CD14-positive monocyte (primary cell): ENCODE measurements at regions not wholly inside any gene's neighbourhood (a gene's known extent, or its start where the extent isn't known, plus 50 kb on each side); places are given as distances from the start of the nearest gene placed in this dataset.

Experiments
- DNase-seq, 3 donors: peaks; one replicate each; pipeline ENCODE4 v3.0.0-alpha.2; 2011 to 2022
- H2AFZ ChIP-seq: 2 replicates; pipeline ENCODE4 v1.6.0; 2012; ENCODE audit warnings: mild to moderate bottlenecking, low read depth, low read length, inconsistent platforms; ENCODE audit not compliant: insufficient read depth, poor library complexity, severe bottlenecking
- H3K27ac ChIP-seq, 2 donors: 1 replicate in 1 of 2; 2 replicates in 1 of 2; pipeline ENCODE4 v1.5.1; 2012 to 2013; ENCODE audit warnings: low read length in 2 of 2, control low read depth in 1 of 2, inconsistent platforms in 1 of 2, low read depth in 1 of 2, mild to moderate bottlenecking in 1 of 2
- H3K27me3 ChIP-seq, 2 donors: one replicate each; pipeline versions ENCODE4 v1.6.0 to v1.6.1; 2011 to 2013; ENCODE audit warnings: low read length in 2 of 2; ENCODE audit not compliant: control insufficient read depth in 2 of 2, insufficient read depth in 2 of 2
- H3K36me3 ChIP-seq, 2 donors: replicated peaks in 1 of 2; 1 replicate in 1 of 2; 2 replicates in 1 of 2; pipeline versions ENCODE4 v1.5.1 to v1.6.1; 2012 to 2013; ENCODE audit warnings: low read length in 2 of 2, control low read depth in 1 of 2, inconsistent platforms in 1 of 2, mild to moderate bottlenecking in 1 of 2; ENCODE audit not compliant: insufficient read depth in 2 of 2, control insufficient read depth in 1 of 2
- H3K4me1 ChIP-seq, 2 donors: 1 replicate in 1 of 2; 2 replicates in 1 of 2; pipeline versions ENCODE4 v1.5.1 to v1.6.1; 2012 to 2013; ENCODE audit warnings: low read length in 2 of 2, control low read depth in 1 of 2, inconsistent platforms in 1 of 2, mild to moderate bottlenecking in 1 of 2, moderate library complexity in 1 of 2; ENCODE audit not compliant: insufficient read depth in 2 of 2, control insufficient read depth in 1 of 2
- H3K4me2 ChIP-seq: replicated peaks from 2 replicates; pipeline ENCODE3; 2012; ENCODE audit warnings: low read length, moderate library complexity, mild to moderate bottlenecking; ENCODE audit not compliant: poor library complexity, severe bottlenecking; ENCODE audit errors: extremely low read depth
- H3K4me3 ChIP-seq, 3 experiments: fragments of 200-600 bp in 1 of 3; sonication (generic) in 1 of 3; replicated peaks in 1 of 3; 1 replicate in 2 of 3; 2 replicates in 1 of 3; pipeline ENCODE4 v1.5.1; 2011 to 2013; ENCODE audit warnings: low read length in 3 of 3, mild to moderate bottlenecking in 3 of 3, control low read depth in 2 of 3, low read depth in 2 of 3, inconsistent platforms in 1 of 3, moderate library complexity in 1 of 3
- H3K79me2 ChIP-seq: 2 replicates; pipeline ENCODE4 v1.6.0; 2012; ENCODE audit warnings: mild to moderate bottlenecking, control low read depth, inconsistent platforms, low read length, moderate library complexity; ENCODE audit not compliant: insufficient read depth
- H3K9ac ChIP-seq: 2 replicates; pipeline ENCODE4 v1.6.0; 2017; ENCODE audit warnings: low read length, mild to moderate bottlenecking; ENCODE audit not compliant: insufficient read depth, poor library complexity, severe bottlenecking
- H3K9me3 ChIP-seq, 2 donors: replicated peaks in 1 of 2; 1 replicate in 1 of 2; 2 replicates in 1 of 2; pipeline versions ENCODE4 v1.5.1 to v1.6.1; 2012 to 2013; ENCODE audit warnings: low read length in 2 of 2, control low read depth in 1 of 2; ENCODE audit not compliant: control insufficient read depth in 1 of 2, insufficient read depth in 1 of 2
- H4K20me1 ChIP-seq: 2 replicates; pipeline ENCODE4 v1.6.0; 2012; ENCODE audit warnings: mild to moderate bottlenecking, low read length, control low read depth, moderate library complexity; ENCODE audit not compliant: insufficient read depth
- H3K27ac Mint-ChIP-seq, 7 donors: one replicate each; pipeline ENCODE4 v1.8.0; 2020; ENCODE audit warnings: mild to moderate bottlenecking in 7 of 7, mixed read lengths in 7 of 7, moderate library complexity in 6 of 7, inconsistent platforms in 2 of 7
- H3K27me3 Mint-ChIP-seq, 3 donors: one replicate each; pipeline ENCODE4 v1.8.0; 2021 to 2022; ENCODE audit warnings: low read depth in 3 of 3, mild to moderate bottlenecking in 3 of 3, mixed read lengths in 3 of 3, moderate library complexity in 3 of 3, inconsistent platforms in 1 of 3
- H3K36me3 Mint-ChIP-seq, 2 donors: one replicate each; pipeline ENCODE4 v1.8.0; 2020; ENCODE audit warnings: mixed read lengths in 2 of 2, inconsistent platforms in 1 of 2, mild to moderate bottlenecking in 1 of 2
- H3K4me1 Mint-ChIP-seq: one replicate; pipeline ENCODE4 v1.8.0; 2020; ENCODE audit warnings: mild to moderate bottlenecking, mixed read lengths
- H3K4me3 Mint-ChIP-seq, 2 donors: one replicate each; pipeline ENCODE4 v1.8.0; 2020; ENCODE audit warnings: mild to moderate bottlenecking in 2 of 2, mixed read lengths in 2 of 2, moderate library complexity in 1 of 2
- H3K9me3 Mint-ChIP-seq, 7 donors: one replicate each; pipeline ENCODE4 v1.8.0; 2020 to 2022; ENCODE audit warnings: mixed read lengths in 7 of 7, mild to moderate bottlenecking in 6 of 7, moderate library complexity in 6 of 7, inconsistent platforms in 2 of 7
- WGBS: methylation state at CpG from one replicate; pipeline ENCODE4 v1.1.5; 2013; ENCODE audit warnings: missing lambda C conversion rate; ENCODE audit not compliant: insufficient coverage; 5-methylcytosine and 5-hydroxymethylcytosine counted together
- intact Hi-C, 2 donors: fragments of 100-400 bp; cut with micrococcal nuclease; formaldehyde crosslinking; loops; one replicate each; pipeline versions ENCODE4 v1.15.0 to v1.15.1; 2023
- TF ChIP-seq, protein P1 (sequence below): fragments of 200-600 bp; IDR thresholded peaks from one replicate; pipeline ENCODE4 v1.8.0; 2022; ENCODE audit warnings: antibody characterized with exemption, mild to moderate bottlenecking

DNA sequence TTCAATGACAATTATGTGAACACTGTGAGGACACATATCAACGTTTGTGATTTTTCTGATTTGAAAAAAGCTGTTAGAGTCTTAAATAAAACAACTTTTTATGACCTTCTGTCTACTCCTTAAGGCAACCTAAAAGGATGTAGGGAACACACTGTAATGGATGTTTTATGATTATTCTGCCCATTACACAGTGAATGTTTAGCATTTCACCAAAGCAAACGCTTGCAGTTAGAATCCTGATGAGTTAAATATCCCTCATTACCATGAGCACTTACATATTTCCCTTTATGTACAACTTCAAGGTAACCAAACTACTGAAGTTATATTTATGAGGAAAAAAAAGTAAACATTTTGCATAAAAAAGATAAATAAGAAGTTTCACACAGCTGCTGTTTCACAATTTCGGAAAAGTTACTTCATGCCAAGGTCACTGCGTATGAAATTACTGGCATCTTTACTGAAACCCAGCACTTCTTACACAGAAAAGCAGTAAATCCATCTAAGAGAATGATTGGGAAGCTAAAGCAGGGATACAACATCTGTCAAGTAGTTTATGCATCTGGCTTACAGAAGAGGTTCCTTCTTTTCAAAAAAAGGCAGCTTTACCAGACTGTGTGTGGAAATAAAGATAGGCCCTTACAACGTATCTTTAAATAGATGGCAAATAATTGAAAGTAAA lies 733.7 kb upstream of the ATXN8OS start:
- H3K27me3 Mint-ChIP-seq: no peaks in the 10 kb centered on the region
- no peaks in the 10 kb centered on the region for H3K79me2 ChIP-seq
- H3K9ac ChIP-seq: no peak overlapping the region
- H3K27ac ChIP-seq: no peak overlapping the region
- H3K4me2 ChIP-seq: no peak overlapping the region
- no peaks in the 10 kb centered on the region for H3K27me3 ChIP-seq
- no peak overlapping the region for H3K27ac Mint-ChIP-seq
- intact Hi-C loops: no loop called here
- DNase-seq: no peak
- no peaks in the 10 kb centered on the region for H3K4me1 Mint-ChIP-seq
- H3K9me3 ChIP-seq: peaks cover 0 to 6% of the 10 kb centered on the region in 2 donors
- H3K4me3 ChIP-seq: no peak overlapping the region
- no peak overlapping the region for H3K4me3 Mint-ChIP-seq
- no peaks in the 10 kb centered on the region for H3K36me3 ChIP-seq
- H2AFZ ChIP-seq: no peak overlapping the region
- TF ChIP-seq, protein P1, sequence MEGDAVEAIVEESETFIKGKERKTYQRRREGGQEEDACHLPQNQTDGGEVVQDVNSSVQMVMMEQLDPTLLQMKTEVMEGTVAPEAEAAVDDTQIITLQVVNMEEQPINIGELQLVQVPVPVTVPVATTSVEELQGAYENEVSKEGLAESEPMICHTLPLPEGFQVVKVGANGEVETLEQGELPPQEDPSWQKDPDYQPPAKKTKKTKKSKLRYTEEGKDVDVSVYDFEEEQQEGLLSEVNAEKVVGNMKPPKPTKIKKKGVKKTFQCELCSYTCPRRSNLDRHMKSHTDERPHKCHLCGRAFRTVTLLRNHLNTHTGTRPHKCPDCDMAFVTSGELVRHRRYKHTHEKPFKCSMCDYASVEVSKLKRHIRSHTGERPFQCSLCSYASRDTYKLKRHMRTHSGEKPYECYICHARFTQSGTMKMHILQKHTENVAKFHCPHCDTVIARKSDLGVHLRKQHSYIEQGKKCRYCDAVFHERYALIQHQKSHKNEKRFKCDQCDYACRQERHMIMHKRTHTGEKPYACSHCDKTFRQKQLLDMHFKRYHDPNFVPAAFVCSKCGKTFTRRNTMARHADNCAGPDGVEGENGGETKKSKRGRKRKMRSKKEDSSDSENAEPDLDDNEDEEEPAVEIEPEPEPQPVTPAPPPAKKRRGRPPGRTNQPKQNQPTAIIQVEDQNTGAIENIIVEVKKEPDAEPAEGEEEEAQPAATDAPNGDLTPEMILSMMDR: no peak
- no peaks in the 10 kb centered on the region for H4K20me1 ChIP-seq
- no CpG with 5 or more reads among the region's 5 CpGs for WGBS
- H3K4me1 ChIP-seq: no peaks in the 10 kb centered on the region
- H3K9me3 Mint-ChIP-seq: peaks cover 0 to 5% (median 0%) of the 10 kb centered on the region in 7 donors
- H3K36me3 Mint-ChIP-seq: no peaks in the 10 kb centered on the region

DNA sequence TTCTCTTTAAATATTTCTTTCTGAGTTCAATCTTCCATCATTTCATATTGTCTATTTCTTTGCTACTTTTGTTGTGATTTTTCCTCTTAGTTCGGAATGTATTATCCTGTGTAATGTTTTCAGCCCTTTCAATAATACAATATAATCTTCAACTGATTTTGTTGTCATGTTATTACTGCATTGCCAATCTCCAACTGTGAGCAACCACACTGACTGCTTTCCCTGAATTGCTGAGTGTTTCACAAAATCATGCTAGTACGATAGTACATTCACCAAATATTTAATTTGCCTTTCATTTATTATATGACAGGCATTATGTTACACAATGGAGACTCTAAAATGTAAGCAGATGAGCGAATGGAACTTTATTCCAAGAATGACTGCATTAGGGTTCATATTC lies 744.3 kb upstream of the ATXN8OS start:
- Histone ChIP-seq H3K4me1 (no peaks in the 10 kb centered on the region), H4K20me1 (no peaks in the 10 kb centered on the region), H3K4me2 (no peak overlapping the region), H2AFZ (no peak overlapping the region), H3K9me3 (peaks cover 3 to 5% of the 10 kb centered on the region in 2 donors), H3K9ac (no peak overlapping the region), H3K27ac (no peak overlapping the region), H3K36me3 (no peaks in the 10 kb centered on the region), H3K4me3 (no peak overlapping the region), H3K79me2 (no peaks in the 10 kb centered on the region), H3K27me3 (no peaks in the 10 kb centered on the region)
- DNase-seq: no peak
- Mint-ChIP-seq H3K27me3 (peaks cover 0 to 2% (median 0%) of the 10 kb centered on the region in 3 donors), H3K9me3 (peaks cover 0 to 9% (median 3%) of the 10 kb centered on the region in 7 donors), H3K36me3 (no peaks in the 10 kb centered on the region), H3K4me1 (no peaks in the 10 kb centered on the region), H3K4me3 (no peak overlapping the region), H3K27ac (no peak overlapping the region)
- intact Hi-C loops: no loop called here
- TF ChIP-seq, protein P1: no peak
- no CpG with 5 or more reads among the region's 3 CpGs for WGBS
